H1 (cell line): ENCODE measurements at regions not wholly inside any gene's neighbourhood (a gene's known extent, or its start where the extent isn't known, plus 50 kb on each side); places are given as distances from the start of the nearest gene placed in this dataset.

Source experiments
- CTCF ChIP-seq, 3 experiments: IDR thresholded peaks; 1 replicate in 2 of 3; 2 replicates in 1 of 3; pipeline versions ENCODE4 v1.5.1 to v1.6.1; 2011; ENCODE audit warnings: low read length in 3 of 3, mild to moderate bottlenecking in 3 of 3, inconsistent platforms in 2 of 3, low read depth in 1 of 3, moderate library complexity in 1 of 3; ENCODE audit not compliant: insufficient read depth in 1 of 3; ENCODE audit errors: control extremely low read depth in 1 of 3
- EZH2 ChIP-seq: fragments of 200-600 bp; sonication (generic); IDR thresholded peaks from 2 replicates; pipeline ENCODE4 v1.7.1; 2012; ENCODE audit warnings: low read depth, mild to moderate bottlenecking, moderate library complexity, low read length, inconsistent platforms; ENCODE audit not compliant: severe bottlenecking
- FOSL1 ChIP-seq: IDR thresholded peaks from 2 replicates; pipeline ENCODE4 v1.6.1; 2011; ENCODE audit warnings: mild to moderate bottlenecking, low read depth, low read length, moderate library complexity; ENCODE audit not compliant: insufficient read depth
- POLR2A ChIP-seq, 2 experiments: IDR thresholded peaks; 1 replicate in 1 of 2; 2 replicates in 1 of 2; pipeline ENCODE4 v1.6.1; 2011; ENCODE audit warnings: low read depth in 2 of 2, low read length in 2 of 2, mild to moderate bottlenecking in 2 of 2; ENCODE audit errors: control extremely low read depth in 1 of 2
- USF2 ChIP-seq: IDR thresholded peaks from 2 replicates; pipeline ENCODE4 v1.6.1; 2011; ENCODE audit warnings: low read length, improper control_type of control experiment

GRCh38 chr14:65866448-65866847 lies 453.9 kb downstream of the FUT8 start:
- TF ChIP-seq CTCF (IDR thresholded peaks at IDR 0.05; ENCODE audit: control extremely low read depth in 1 of 3, insufficient read depth in 1 of 3, low read depth in 1 of 3, low read length in 3 of 3) (no peak), POLR2A (IDR thresholded peaks at IDR 0.05; ENCODE audit: control extremely low read depth in 1 of 2, low read depth in 2 of 2, low read length in 2 of 2) (no peak), FOSL1 (no peak), EZH2 (no peak), USF2 (no peak)
